Rectal smooth muscle tissue (tissue), 1 donor: ENCODE measurements at regions not wholly inside any gene's neighbourhood (a gene's known extent, or its start where the extent isn't known, plus 50 kb on each side); places are given as distances from the start of the nearest gene placed in this dataset.

Experiments used
- H3K27ac ChIP-seq: one replicate; pipeline ENCODE4 v1.7.0; 2013; ENCODE audit warnings: low read depth, low read length, inconsistent platforms
- H3K27me3 ChIP-seq: one replicate; pipeline ENCODE4 v1.7.0; 2013; ENCODE audit warnings: low read length; ENCODE audit not compliant: control insufficient read depth, insufficient read depth
- H3K36me3 ChIP-seq: one replicate; pipeline ENCODE4 v1.7.0; 2013; ENCODE audit warnings: low read length; ENCODE audit not compliant: control insufficient read depth, insufficient read depth
- H3K4me1 ChIP-seq: one replicate; pipeline ENCODE4 v1.7.0; 2013; ENCODE audit warnings: low read length; ENCODE audit not compliant: control insufficient read depth, insufficient read depth
- H3K4me3 ChIP-seq: one replicate; pipeline ENCODE4 v1.7.0; 2013; ENCODE audit warnings: low read length
- H3K9ac ChIP-seq: one replicate; pipeline ENCODE4 v1.7.0; 2013; ENCODE audit warnings: low read length

DNA sequence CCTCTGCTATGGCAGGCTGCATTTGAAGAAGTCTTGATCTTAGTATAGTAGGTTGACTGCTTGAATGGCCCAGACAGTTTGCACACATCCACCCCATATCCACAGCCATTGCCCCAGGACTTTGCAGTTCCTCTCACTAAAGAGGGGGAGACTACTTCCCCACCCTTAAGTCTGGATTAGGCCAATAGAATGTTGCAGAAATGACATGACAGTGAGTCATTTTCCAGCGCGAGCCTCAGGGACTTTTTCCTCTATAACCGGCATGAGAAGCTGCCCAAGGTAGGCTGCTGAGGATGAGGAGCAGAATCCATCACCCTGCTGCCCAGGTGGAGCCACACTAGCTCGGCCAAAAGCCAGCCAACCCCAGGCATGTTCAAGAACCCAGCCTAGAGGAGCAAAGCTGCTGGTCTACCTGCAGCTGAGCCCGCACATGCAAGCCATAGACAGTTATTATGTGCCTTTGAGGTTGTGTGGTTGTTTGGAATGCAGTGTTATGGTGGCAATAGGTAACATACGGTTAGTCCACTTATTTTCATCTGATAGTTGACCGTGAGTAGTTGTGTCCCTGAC lies 113.9 kb downstream of the TLE3 start:
- no peak overlapping the region for H3K9ac ChIP-seq
- H3K4me1 ChIP-seq: no peaks in the 10 kb centered on the region
- no peaks in the 10 kb centered on the region for H3K36me3 ChIP-seq
- no peak overlapping the region for H3K27ac ChIP-seq
- no peak overlapping the region for H3K4me3 ChIP-seq
- H3K27me3 ChIP-seq: no peaks in the 10 kb centered on the region

DNA sequence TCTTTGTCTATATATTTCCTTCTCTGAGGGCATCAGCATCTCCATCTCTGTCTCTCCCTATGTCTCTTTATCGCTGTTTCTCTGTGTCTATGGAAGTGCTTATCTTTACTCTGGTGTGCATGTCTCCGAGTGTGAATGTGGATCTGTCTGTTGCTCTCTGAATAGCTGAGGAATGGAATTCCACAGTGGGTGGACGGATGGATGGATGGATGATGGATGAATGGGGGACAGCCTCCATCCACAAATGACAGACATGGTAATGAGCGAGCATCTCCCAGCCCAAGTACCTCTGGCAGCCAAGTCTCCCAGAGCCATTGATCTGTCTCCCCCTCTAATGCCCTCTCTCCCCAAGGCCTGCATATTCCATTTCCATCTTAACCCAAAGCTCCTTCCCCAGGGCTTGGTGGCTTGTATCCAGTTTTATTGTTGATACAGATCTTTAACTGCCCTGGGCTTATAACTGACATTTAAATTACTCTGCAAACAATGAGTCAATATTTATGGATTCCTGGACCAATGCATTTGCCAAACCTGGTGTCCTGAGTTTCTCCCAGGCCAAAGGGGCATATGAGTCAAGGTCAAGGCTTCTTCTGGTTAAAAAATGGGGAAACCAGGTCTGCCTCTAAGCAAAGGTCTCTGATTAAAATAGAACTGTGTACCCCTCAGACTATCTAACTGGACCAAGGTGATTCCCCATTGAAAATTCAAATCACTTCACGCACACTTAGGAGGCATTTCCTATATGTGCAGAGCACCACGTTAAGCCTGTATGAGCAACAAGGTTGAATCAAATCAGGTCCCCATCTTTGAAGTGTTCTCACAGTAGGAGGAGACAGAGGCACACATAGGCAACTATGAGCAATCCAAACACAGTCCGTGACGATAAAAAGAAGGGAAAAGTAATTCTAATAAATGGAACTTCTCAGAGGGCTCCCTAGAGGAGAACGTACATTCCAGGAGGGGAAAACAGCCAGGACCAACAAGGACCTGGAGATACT lies 109.9 kb downstream of the TLE3 start:
- no peak overlapping the region for H3K27ac ChIP-seq
- H3K36me3 ChIP-seq: no peaks in the 10 kb centered on the region
- no peak overlapping the region for H3K9ac ChIP-seq
- no peaks in the 10 kb centered on the region for H3K4me1 ChIP-seq
- no peak overlapping the region for H3K4me3 ChIP-seq
- peaks cover 3% of the 10 kb centered on the region for H3K27me3 ChIP-seq

DNA sequence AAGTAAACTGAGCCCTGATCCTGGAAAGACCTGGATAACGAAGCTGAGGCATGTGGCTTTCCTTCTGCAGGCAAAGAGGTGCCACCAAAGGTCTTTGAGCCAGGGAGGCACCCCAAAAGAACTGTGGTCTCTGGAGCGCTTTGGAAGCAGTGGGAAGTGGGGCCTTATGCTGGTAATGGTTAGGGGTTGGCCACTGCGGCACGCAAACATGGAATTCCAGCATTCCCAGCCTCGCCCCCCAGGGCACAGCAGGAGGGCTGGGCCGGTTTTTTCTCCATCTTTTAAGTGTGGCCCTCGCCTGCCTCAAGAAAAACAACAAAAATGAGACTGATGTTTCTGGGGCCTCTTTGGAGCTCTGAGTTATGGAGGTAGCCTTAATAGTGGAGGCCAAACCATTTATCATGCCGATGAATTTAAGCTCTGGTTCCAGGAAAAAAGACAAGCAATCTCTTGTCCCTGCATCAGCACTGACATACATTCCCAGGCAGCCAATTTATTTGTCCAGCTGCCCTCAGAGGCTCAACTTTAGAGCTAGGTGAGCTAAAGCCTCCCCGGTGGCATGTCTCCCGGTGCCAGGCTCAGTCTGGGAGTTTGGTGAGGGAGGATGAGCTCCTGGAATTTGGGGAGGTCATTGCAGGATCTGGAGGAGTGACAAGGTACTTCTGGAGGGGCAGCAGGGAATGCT lies 109.0 kb downstream of the TLE3 start:
- H3K9ac ChIP-seq: no peak overlapping the region
- H3K27me3 ChIP-seq: peaks cover 3% of the 10 kb centered on the region
- no peaks in the 10 kb centered on the region for H3K4me1 ChIP-seq
- no peak overlapping the region for H3K27ac ChIP-seq
- no peak overlapping the region for H3K4me3 ChIP-seq
- H3K36me3 ChIP-seq: no peaks in the 10 kb centered on the region

DNA sequence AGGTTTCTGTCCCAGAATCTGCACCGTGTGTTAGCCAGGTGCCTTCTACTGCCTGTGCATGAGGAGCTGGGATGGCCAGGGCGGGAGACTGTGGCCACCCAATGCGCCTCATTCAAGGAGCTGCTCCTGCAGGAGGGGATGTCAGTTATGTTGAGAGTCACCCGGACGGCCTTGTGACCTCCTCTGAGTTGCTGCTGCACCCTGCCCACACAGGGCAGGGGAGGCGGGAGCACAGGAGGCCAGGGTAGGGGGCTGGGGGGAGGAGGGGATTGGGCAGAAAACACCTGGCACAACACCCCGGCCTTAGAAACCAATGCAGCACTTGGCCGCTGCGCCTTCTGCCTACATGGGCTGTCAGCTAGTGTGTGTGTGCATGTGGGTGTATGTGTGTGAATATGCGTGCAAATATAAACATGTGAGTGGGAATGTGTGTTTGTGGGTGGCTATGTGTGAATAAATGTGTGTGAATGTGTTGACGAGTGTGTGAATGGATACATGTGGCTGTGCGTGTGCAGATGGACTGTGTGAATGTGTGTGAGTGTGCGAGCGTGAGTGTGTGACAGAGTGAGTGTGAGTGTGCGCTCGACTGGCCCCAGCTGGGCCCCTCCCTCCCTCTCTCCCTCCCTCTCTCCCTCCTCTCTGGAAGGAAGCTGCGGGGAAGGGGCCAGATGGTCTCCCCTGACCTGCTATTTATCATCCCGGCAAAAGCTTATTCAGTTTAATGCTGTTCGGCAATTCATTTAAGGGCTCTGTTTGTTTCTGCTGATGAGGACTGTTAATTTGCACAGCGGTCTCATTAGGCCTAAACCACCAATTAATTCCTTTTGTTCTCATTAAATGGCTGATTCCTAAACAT lies 106.9 kb downstream of the TLE3 start:
- H3K27ac ChIP-seq: no peak overlapping the region
- no peak overlapping the region for H3K9ac ChIP-seq
- H3K4me3 ChIP-seq: no peak overlapping the region
- H3K36me3 ChIP-seq: no peaks in the 10 kb centered on the region
- peaks cover 3% of the 10 kb centered on the region for H3K27me3 ChIP-seq
- no peaks in the 10 kb centered on the region for H3K4me1 ChIP-seq

DNA sequence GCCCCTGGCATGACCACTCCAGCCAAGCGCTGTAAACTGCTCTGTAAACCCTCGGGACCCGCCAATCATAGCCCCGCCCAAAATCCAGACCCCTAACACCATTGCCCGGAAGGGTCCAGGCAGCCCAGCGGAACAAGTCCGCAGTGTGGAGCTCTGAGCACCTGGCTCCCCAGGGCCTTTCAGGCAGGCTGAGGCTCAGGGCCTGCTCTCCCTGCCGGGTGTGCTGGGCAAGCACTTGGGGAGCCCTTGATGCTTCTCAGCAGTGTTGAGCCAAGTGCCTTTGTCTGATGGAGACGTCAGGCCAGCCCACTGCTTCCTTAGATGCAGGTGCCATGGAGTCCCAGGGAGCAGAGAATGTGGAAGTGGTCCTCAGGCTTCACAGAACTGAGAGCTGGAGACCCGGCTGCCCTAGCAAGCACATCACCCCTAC lies 106.2 kb downstream of the TLE3 start:
- H3K27me3 ChIP-seq: peaks cover 3% of the 10 kb centered on the region
- H3K9ac ChIP-seq: no peak overlapping the region
- H3K4me3 ChIP-seq: no peak overlapping the region
- no peaks in the 10 kb centered on the region for H3K36me3 ChIP-seq
- no peak overlapping the region for H3K27ac ChIP-seq
- no peaks in the 10 kb centered on the region for H3K4me1 ChIP-seq

DNA sequence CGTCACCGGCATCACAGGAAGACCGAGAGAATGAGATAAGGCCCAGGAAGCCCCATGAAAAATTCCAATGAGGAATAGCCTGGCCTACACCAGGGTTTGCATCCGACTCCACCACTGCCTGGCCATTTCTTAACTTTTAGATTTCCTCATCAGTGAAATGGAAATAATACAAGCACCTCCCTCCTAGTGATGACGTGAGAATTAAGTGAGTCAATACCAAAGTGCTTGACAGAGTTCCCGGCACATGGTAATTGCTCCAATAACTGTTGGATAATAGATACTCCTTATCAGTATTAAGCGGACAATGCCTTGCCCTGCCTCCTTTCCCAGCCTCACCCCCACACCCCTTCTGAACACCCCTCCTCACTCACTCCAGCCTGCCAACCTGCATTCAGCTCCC lies 105.4 kb downstream of the TLE3 start:
- Histone ChIP-seq H3K4me1 (no peaks in the 10 kb centered on the region), H3K27me3 (peaks cover 3% of the 10 kb centered on the region), H3K4me3 (no peak overlapping the region), H3K36me3 (no peaks in the 10 kb centered on the region), H3K27ac (no peak overlapping the region), H3K9ac (no peak overlapping the region)

DNA sequence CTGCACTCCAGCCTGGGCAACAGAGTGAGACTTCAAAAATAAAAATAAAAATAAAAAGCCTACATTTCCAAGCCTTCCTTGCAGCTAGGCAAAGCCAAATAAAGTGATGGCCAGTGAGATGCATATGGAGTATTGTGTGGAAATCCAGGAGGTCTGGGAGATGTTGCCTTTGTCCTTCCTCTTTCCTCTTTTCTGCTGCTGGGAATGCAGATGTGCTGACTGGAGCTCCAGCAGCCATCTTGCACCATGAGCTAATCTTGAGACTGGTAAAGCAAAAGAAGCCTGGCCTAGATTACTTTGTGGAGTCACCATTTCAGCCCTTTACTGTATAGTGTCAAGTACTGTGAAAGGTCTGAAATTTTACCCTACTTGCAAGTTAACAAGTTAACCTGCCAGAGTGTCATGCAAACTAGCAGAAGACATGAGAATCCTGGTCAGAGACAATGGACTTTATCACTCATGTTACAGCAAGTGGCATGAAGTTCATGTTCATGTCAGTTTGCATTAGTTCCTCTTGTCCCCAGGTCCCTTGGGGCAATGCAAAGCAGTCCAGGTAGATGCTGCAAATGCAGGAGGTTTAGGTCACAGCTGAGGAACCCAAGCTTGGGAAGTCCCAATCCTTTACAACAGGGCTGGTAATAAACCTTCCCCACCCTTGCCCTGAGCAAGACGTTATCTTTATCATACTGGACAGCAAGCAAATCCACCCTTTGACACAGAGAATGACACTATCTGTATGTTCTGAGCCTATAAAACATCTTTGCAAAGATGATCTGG lies 103.1 kb downstream of the TLE3 start:
- Histone ChIP-seq H3K36me3 (no peaks in the 10 kb centered on the region), H3K9ac (no peak overlapping the region), H3K4me3 (no peak overlapping the region), H3K27ac (no peak overlapping the region), H3K4me1 (no peaks in the 10 kb centered on the region), H3K27me3 (no peaks in the 10 kb centered on the region)

DNA sequence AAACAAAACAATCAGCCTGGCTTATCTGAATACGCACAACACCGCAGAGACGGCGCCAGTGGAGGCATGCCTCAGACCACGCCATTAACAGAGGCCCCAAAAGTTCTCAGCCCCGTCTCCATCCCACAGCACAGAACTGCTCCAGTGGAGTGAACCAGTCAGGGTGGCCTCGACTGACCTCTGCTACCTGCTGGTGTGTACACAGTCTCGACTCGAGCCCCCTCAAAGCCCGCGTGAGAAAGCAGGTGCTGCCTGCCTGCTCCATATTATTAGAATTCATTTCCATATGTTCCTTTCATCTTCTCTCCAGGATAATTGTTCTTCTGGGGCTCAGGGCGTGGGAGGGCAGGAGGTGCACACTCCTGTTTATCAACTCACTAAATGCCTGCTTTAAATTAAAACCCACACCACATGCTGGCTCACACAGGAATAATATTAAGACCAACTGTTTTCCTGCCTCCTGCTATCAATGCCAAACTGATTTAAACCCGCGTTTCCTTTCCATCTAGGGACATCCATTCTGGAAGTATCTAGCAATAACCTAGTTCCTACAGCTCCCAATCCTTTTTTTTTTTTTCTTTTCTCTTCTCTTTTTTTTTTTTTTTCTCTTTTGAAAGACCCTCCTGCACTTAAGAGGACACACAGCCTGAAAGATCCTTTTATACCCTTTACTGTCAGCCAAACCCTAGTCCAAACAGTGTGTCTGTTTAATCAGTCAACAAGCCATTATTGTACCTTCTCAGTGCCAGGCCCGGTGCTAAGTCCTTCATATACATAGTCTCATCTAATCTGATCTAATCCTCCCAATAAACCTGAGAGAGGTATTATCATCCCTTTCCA lies 101.2 kb downstream of the TLE3 start:
- H3K36me3 ChIP-seq: no peaks in the 10 kb centered on the region
- no peak overlapping the region for H3K9ac ChIP-seq
- H3K27ac ChIP-seq: no peak overlapping the region
- H3K27me3 ChIP-seq: no peaks in the 10 kb centered on the region
- H3K4me3 ChIP-seq: no peak overlapping the region
- no peaks in the 10 kb centered on the region for H3K4me1 ChIP-seq

DNA sequence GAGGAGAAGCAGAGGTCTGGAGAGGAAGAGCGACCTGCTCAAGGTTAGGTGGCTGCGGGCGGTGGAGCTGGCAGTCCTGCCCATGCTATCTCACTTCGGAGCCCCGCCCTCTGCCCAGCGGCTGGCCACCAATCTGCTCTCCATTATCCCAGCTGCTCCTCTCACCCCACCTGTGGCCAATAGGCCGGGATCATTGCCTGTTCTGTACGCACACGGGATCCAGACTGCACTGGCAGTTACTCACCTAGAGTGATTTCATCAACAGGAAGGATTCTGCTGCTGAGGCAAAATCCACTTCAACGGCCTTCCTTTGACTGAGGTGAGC lies 100.6 kb downstream of the TLE3 start:
- no peaks in the 10 kb centered on the region for H3K27me3 ChIP-seq
- H3K4me3 ChIP-seq: no peak overlapping the region
- no peaks in the 10 kb centered on the region for H3K4me1 ChIP-seq
- no peaks in the 10 kb centered on the region for H3K36me3 ChIP-seq
- no peak overlapping the region for H3K27ac ChIP-seq
- H3K9ac ChIP-seq: no peak overlapping the region
